ENCODE measurements at regions not wholly inside any gene's neighbourhood (a gene's known extent, or its start where the extent isn't known, plus 50 kb on each side); places are given as distances from the start of the nearest gene placed in this dataset.

GRCh38 chr5:113673041-113673440 is 159.5 kb downstream of the YTHDC2 start:
- TF ChIP-seq, protein P1, sequence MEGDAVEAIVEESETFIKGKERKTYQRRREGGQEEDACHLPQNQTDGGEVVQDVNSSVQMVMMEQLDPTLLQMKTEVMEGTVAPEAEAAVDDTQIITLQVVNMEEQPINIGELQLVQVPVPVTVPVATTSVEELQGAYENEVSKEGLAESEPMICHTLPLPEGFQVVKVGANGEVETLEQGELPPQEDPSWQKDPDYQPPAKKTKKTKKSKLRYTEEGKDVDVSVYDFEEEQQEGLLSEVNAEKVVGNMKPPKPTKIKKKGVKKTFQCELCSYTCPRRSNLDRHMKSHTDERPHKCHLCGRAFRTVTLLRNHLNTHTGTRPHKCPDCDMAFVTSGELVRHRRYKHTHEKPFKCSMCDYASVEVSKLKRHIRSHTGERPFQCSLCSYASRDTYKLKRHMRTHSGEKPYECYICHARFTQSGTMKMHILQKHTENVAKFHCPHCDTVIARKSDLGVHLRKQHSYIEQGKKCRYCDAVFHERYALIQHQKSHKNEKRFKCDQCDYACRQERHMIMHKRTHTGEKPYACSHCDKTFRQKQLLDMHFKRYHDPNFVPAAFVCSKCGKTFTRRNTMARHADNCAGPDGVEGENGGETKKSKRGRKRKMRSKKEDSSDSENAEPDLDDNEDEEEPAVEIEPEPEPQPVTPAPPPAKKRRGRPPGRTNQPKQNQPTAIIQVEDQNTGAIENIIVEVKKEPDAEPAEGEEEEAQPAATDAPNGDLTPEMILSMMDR (IDR thresholded peaks at IDR 0.05), result no peak
- no peak for TF ChIP-seq POLR2AphosphoS5 (IDR thresholded peaks at IDR 0.05; ENCODE audit: low read depth, low read length)

Data from Panc1 (cell line).